GM13977 (cell line): ENCODE measurements at regions not wholly inside any gene's neighbourhood (a gene's known extent, or its start where the extent isn't known, plus 50 kb on each side); places are given as distances from the start of the nearest gene placed in this dataset.

ENCODE experiments used
- DNase-seq: peaks from one replicate; pipeline ENCODE4 v3.0.0; 2012; ENCODE audit warnings: low spot score
- in situ Hi-C: fragments of 300-500 bp; cut with MboI; formaldehyde crosslinking; loops from one replicate; pipeline ENCODE4 v1.12.0; 2022; ENCODE audit warnings: low sequenced_read_pairs, low pct_unique_long_range_greater_than_20kb, mixed read lengths, inconsistent platforms; ENCODE audit not compliant: unreplicated experiment
- TF ChIP-seq, protein P1 (sequence below): IDR thresholded peaks from 2 replicates; pipeline ENCODE4 v1.5.1; 2012; ENCODE audit warnings: mild to moderate bottlenecking, control low read depth; ENCODE audit not compliant: insufficient read depth; ENCODE audit errors: extremely low read depth, missing control alignments

DNA sequence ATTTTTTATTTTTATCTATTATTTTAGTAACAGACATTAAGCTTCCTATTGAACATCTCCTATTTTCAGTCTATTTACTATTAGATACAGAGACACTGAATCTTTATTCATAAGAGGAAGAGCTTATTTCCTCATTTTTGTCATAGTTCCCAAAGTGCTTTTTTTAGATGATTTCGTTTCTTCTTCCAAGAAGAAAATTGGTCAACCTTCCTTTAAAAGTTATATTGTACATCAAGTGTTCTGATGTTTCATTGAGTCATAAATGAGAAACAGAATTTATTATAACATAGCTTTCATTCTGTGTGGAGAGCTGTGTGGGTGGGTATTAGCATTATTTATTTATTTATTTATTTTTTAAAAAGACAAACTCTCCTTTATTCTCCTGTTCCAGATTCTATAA lies 50.6 kb upstream of the BACH1 start:
- no peak for DNase-seq
- TF ChIP-seq, protein P1, sequence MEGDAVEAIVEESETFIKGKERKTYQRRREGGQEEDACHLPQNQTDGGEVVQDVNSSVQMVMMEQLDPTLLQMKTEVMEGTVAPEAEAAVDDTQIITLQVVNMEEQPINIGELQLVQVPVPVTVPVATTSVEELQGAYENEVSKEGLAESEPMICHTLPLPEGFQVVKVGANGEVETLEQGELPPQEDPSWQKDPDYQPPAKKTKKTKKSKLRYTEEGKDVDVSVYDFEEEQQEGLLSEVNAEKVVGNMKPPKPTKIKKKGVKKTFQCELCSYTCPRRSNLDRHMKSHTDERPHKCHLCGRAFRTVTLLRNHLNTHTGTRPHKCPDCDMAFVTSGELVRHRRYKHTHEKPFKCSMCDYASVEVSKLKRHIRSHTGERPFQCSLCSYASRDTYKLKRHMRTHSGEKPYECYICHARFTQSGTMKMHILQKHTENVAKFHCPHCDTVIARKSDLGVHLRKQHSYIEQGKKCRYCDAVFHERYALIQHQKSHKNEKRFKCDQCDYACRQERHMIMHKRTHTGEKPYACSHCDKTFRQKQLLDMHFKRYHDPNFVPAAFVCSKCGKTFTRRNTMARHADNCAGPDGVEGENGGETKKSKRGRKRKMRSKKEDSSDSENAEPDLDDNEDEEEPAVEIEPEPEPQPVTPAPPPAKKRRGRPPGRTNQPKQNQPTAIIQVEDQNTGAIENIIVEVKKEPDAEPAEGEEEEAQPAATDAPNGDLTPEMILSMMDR = no peak
- in situ Hi-C loops = no loop called here
